ENCODE measurements at regions not wholly inside any gene's neighbourhood (a gene's known extent, or its start where the extent isn't known, plus 50 kb on each side); places are given as distances from the start of the nearest gene placed in this dataset.

DNA sequence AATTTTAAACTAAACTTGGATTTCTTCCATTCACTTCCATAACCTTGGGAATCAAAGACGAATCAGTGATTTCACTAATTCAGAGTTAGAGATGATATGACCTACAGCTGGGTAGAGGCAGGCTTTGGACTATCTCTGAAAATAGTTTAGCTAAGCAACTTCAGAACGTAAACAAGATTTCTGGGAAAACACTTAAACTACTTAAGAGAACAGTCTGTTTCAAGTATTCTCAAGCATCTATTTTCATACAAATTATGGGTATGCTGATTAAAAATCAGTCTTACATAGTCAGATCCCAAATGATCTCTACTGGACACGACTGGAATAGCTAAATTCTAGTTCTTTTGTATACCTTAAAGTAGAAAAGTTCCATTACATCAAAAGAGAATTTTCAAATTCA, 179.9 kb downstream of the PLCE1 start (continued):
- TF ChIP-seq CBX8 (IDR thresholded peaks at IDR 0.05; ENCODE audit: borderline replicate concordance, low read depth, low read length) (no peak), JUN (IDR thresholded peaks at IDR 0.05; ENCODE audit: low read depth, low read length) (no peak), CHD1 (IDR thresholded peaks at IDR 0.05; ENCODE audit: low read depth, low read length) (no peak), GABPA (IDR thresholded peaks at IDR 0.05; ENCODE audit: borderline replicate concordance, insufficient read depth, low read length) (no peak)

Measured in H1 (cell line).